ENCODE measurements at regions not wholly inside any gene's neighbourhood (a gene's known extent, or its start where the extent isn't known, plus 50 kb on each side); places are given as distances from the start of the nearest gene placed in this dataset.

DNA sequence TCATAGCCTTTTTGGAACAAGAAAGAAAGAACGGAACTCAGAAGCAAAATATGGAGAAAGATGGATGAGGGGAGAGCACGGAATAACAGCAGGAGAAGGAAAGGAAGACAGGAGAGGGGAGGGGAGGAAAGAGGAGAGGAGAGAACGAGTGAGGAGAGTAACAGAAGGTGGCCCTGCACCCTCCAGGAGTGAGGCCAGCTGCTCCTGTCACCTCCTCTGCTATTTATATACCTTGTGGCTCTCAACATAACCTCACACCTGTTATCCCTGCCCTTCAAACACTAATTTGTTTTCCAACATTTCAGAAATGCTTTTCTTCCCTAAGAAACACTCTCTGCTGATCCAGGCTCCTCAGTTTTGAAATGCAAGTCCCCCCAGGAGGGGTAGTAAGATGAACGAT, 53.4 kb upstream of the ATP2B2 start:
- TF ChIP-seq POLR2A (IDR thresholded peaks at IDR 0.05), result no peak
- TF ChIP-seq, protein P1, sequence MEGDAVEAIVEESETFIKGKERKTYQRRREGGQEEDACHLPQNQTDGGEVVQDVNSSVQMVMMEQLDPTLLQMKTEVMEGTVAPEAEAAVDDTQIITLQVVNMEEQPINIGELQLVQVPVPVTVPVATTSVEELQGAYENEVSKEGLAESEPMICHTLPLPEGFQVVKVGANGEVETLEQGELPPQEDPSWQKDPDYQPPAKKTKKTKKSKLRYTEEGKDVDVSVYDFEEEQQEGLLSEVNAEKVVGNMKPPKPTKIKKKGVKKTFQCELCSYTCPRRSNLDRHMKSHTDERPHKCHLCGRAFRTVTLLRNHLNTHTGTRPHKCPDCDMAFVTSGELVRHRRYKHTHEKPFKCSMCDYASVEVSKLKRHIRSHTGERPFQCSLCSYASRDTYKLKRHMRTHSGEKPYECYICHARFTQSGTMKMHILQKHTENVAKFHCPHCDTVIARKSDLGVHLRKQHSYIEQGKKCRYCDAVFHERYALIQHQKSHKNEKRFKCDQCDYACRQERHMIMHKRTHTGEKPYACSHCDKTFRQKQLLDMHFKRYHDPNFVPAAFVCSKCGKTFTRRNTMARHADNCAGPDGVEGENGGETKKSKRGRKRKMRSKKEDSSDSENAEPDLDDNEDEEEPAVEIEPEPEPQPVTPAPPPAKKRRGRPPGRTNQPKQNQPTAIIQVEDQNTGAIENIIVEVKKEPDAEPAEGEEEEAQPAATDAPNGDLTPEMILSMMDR (IDR thresholded peaks at IDR 0.05), result no peak

Measured in testis (tissue), 2 donors.